ENCODE measurements at regions not wholly inside any gene's neighbourhood (a gene's known extent, or its start where the extent isn't known, plus 50 kb on each side); places are given as distances from the start of the nearest gene placed in this dataset.
A peak's percentile ranks its signal among the peaks of the same experiment; 100 is the strongest.

GRCh38 chr7:131940621-131941165 is 384.3 kb upstream of the PODXL start:
- no peak for TF ChIP-seq CTCF (IDR thresholded peaks at IDR 0.05)

- no peak for TF ChIP-seq CTCF (IDR thresholded peaks at IDR 0.05)
Observed at GRCh38 chr7:131937868-131938267, 381.4 kb upstream of the PODXL start.

GRCh38 chr7:131935180-131935579 is 378.8 kb upstream of the PODXL start:
- TF ChIP-seq CTCF (IDR thresholded peaks at IDR 0.05), result no peak

DNA sequence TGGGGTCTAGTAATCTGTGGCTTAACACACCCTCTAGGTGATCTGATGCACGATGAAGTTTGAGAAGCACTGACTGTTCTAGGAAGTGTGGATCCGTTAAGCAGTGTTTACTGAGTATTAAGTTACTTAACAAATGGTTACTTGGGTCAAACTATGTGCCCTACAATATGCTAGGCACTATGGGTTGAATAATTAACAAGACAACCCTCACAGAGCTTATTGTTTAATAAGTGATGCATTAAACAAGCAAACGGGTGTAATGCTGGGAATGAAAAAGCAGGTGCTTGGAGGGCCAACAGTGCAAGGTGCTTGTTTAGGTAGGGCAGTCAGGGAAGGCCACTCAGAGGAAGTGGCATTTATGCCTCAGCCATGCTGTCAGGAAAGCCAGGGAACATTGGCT is 378.0 kb upstream of the PODXL start:
- TF ChIP-seq CTCF (IDR thresholded peaks at IDR 0.05), result no peak

GRCh38 chr7:131933751-131934289 is 377.4 kb upstream of the PODXL start:
- no peak for TF ChIP-seq CTCF (IDR thresholded peaks at IDR 0.05)

DNA sequence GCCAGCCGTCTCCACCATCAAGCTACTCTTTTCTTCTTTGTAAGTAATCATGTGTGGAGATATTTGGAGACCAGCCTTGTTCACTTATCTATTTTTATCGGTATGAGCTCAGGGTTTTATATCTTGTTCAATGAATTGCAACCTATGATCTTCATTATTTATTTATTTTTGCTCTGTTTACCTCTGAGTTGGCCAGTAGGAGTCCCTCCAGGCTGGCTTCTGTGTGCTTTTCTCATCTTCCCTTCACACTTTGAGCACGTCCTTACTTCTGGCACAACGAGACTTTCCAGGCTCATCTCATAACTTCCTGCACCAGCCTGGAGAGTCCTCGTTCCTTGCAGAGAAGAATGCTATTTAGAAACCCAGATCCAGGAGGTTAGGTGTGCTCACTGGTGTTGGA is 375.8 kb upstream of the PODXL start:
- TF ChIP-seq CTCF (IDR thresholded peaks at IDR 0.05), result peak; percentile 17; the same call in 1 of the 2 replicates

- no peak for TF ChIP-seq CTCF (IDR thresholded peaks at IDR 0.05)
Observed at GRCh38 chr7:131931370-131931769, 374.9 kb upstream of the PODXL start.

DNA sequence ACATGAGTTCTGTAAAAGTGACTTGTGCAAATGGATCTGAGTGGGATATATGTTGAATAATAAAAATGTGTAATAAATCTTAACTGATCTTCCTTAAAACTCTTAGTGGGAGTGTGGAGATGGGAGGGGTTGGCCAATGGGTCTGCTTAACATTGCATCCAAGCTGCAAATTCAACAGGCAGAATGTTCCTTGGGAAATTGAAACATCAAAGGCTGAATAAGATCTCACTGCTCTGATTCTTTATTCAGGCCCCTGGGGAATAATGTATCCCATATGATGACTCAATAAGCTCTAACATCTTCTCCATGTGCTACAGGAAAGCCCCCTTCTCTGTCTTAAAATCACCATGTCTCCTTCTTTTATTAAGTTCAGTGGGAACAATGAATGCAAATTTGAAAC is 373.2 kb upstream of the PODXL start:
- TF ChIP-seq CTCF (IDR thresholded peaks at IDR 0.05), result no peak
